PC-3 (cell line): ENCODE measurements at regions not wholly inside any gene's neighbourhood (a gene's known extent, or its start where the extent isn't known, plus 50 kb on each side); places are given as distances from the start of the nearest gene placed in this dataset.

ENCODE experiments used
- ATAC-seq: fragments of 200-7000 bp; cut with Tn5 transposase; 2 replicates; pipeline ENCODE4 v1.9.1; 2020; ENCODE audit warnings: mild to moderate bottlenecking, moderate library complexity
- BruUV-seq: library from RNA; stranded (reverse); fragments of 400-500 nt; replicated peaks from 2 replicates; lab custom pipeline; 2021; lab: Mats Ljungman, UMichigan
- CTCF ChIA-PET: fragments of 300-600 bp; sonication (Branson Sonifier 250); formaldehyde crosslinking; loops from one replicate; lab custom pipeline; 2022; ENCODE audit warnings: antibody characterized with exemption; lab: Charles Lee
- POLR2A ChIA-PET: fragments of 300-600 bp; sonication (Branson Sonifier 250); formaldehyde crosslinking; loops from one replicate; lab custom pipeline; 2022; ENCODE audit warnings: antibody characterized with exemption; ENCODE audit not compliant: unreplicated experiment; lab: Charles Lee
- DNase-seq: peaks from one replicate; pipeline ENCODE4 v3.0.0-alpha.2; 2015
- H2AFZ ChIP-seq: fragments of 300-600 bp; sonication (generic); 2 replicates; pipeline ENCODE4 v1.6.0; 2016; ENCODE audit warnings: antibody characterized with exemption, low read length
- H3F3A ChIP-seq: fragments of 300-600 bp; sonication (generic); one replicate; pipeline ENCODE4 v1.6.0; 2017; ENCODE audit warnings: antibody characterized with exemption, low read length, control low read depth, mild to moderate bottlenecking; ENCODE audit not compliant: unreplicated experiment
- H3K27ac ChIP-seq: fragments of 300-600 bp; sonication (generic); 2 replicates; pipeline ENCODE4 v1.5.1; 2016; ENCODE audit warnings: mild to moderate bottlenecking, low read length
- H3K27me3 ChIP-seq: fragments of 300-600 bp; sonication (generic); 2 replicates; pipeline ENCODE4 v1.6.1; 2016; ENCODE audit warnings: low read length, mixed read lengths
- H3K36me3 ChIP-seq: fragments of 300-600 bp; sonication (generic); 2 replicates; pipeline ENCODE4 v1.6.1; 2016; ENCODE audit warnings: low read depth, mixed run types, low read length, mixed read lengths
- H3K4me1 ChIP-seq: fragments of 300-600 bp; sonication (generic); 2 replicates; pipeline ENCODE4 v1.5.1; 2016; ENCODE audit warnings: low read length; ENCODE audit not compliant: insufficient read depth
- H3K4me2 ChIP-seq: fragments of 300-600 bp; sonication (generic); 2 replicates; pipeline ENCODE4 v1.6.0; 2016; ENCODE audit warnings: low read length
- H3K4me3 ChIP-seq: fragments of 300-600 bp; sonication (generic); 2 replicates; pipeline ENCODE4 v1.5.1; 2016; ENCODE audit warnings: mild to moderate bottlenecking, low read length, mixed read lengths
- H3K79me2 ChIP-seq: fragments of 300-600 bp; sonication (generic); 2 replicates; pipeline ENCODE4 v1.6.1; 2017; ENCODE audit warnings: low read length, mixed read lengths
- H3K9ac ChIP-seq: fragments of 300-600 bp; sonication (generic); 2 replicates; pipeline ENCODE4 v1.6.0; 2016; ENCODE audit warnings: mild to moderate bottlenecking, low read length
- H3K9me2 ChIP-seq: fragments of 300-600 bp; sonication (generic); replicated peaks from 2 replicates; pipeline ENCODE4 v1.6.1; 2016; ENCODE audit warnings: mixed run types, low read length, mixed read lengths
- H3K9me3 ChIP-seq: fragments of 300-600 bp; sonication (generic); 2 replicates; pipeline ENCODE4 v1.6.1; 2016; ENCODE audit warnings: low read length, mixed read lengths
- H4K20me1 ChIP-seq: fragments of 300-600 bp; sonication (generic); 2 replicates; pipeline ENCODE4 v1.6.1; 2016; ENCODE audit warnings: low read length, mixed read lengths
- EZH2 ChIP-seq: fragments of 300-600 bp; sonication (generic); IDR thresholded peaks from one replicate; pipeline ENCODE4 v1.6.1; 2017; ENCODE audit warnings: antibody characterized with exemption, mild to moderate bottlenecking, low read length; ENCODE audit not compliant: unreplicated experiment
- EZH2phosphoT487 ChIP-seq: fragments of 300-600 bp; sonication (generic); IDR thresholded peaks from 2 replicates; pipeline ENCODE4 v1.6.1; 2018; ENCODE audit warnings: mild to moderate bottlenecking, antibody characterized with exemption, low read length, borderline replicate concordance
- intact Hi-C: fragments of 100-400 bp; cut with micrococcal nuclease; formaldehyde crosslinking; loops from 2 replicates; pipeline ENCODE4 v1.9.0; 2023
- TF ChIP-seq, protein P1 (sequence below): fragments of 300-600 bp; sonication (generic); conservative IDR thresholded peaks from 2 replicates; pipeline ENCODE4 v1.5.1; 2017; ENCODE audit warnings: antibody characterized with exemption, low read depth, mild to moderate bottlenecking, low read length

- H3K9me3 ChIP-seq = no peaks in the 10 kb centered on the region
- ChIA-PET CTCF (no interaction called here), POLR2A (no interaction called here)
- H3K4me2 ChIP-seq = no peak overlapping the region
- DNase-seq = no peak
- H3K79me2 ChIP-seq = no peaks in the 10 kb centered on the region
- no peaks in the 10 kb centered on the region for H3K4me1 ChIP-seq
- no peak for ATAC-seq
- BruUV-seq = no TSS peak
- H4K20me1 ChIP-seq = no peaks in the 10 kb centered on the region
- H3K27me3 ChIP-seq = peaks cover 79% of the 10 kb centered on the region
- no peaks in the 10 kb centered on the region for H3K9me2 ChIP-seq
- H3K9ac ChIP-seq = no peak overlapping the region
- intact Hi-C loops = no loop called here
- no peak overlapping the region for H3K27ac ChIP-seq
- no peak overlapping the region for H3K4me3 ChIP-seq
- no peak for TF ChIP-seq EZH2phosphoT487
- TF ChIP-seq EZH2 = no peak
- TF ChIP-seq, protein P1, sequence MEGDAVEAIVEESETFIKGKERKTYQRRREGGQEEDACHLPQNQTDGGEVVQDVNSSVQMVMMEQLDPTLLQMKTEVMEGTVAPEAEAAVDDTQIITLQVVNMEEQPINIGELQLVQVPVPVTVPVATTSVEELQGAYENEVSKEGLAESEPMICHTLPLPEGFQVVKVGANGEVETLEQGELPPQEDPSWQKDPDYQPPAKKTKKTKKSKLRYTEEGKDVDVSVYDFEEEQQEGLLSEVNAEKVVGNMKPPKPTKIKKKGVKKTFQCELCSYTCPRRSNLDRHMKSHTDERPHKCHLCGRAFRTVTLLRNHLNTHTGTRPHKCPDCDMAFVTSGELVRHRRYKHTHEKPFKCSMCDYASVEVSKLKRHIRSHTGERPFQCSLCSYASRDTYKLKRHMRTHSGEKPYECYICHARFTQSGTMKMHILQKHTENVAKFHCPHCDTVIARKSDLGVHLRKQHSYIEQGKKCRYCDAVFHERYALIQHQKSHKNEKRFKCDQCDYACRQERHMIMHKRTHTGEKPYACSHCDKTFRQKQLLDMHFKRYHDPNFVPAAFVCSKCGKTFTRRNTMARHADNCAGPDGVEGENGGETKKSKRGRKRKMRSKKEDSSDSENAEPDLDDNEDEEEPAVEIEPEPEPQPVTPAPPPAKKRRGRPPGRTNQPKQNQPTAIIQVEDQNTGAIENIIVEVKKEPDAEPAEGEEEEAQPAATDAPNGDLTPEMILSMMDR = no peak
- no peaks in the 10 kb centered on the region for H3F3A ChIP-seq
- no peaks in the 10 kb centered on the region for H3K36me3 ChIP-seq
- H2AFZ ChIP-seq = no peak overlapping the region
Observed at GRCh38 chr15:29558261-29558660, 264.0 kb downstream of the TJP1 start.

DNA sequence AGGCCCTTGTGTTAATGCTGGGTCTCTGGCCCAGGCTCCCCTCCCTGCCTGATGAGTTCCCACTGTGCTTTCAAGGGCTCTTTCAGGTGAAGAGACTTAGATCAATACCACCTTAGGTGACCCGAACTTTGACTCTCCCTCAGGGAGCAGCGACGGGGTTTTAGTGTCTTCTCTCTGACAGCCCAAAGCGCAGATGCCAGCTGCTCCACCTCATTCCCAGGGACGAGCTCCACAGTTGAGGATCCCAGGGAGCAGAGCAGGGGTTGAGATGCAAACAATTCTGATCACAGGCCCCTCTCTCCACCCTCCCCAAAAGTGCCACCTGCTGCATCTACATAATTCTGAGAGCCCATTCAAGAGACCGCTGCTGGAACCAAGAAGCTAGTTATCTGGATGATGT, 265.1 kb downstream of the TJP1 start:
- no peak overlapping the region for H3K4me3 ChIP-seq
- ChIA-PET POLR2A (no interaction called here), CTCF (no interaction called here)
- no peak overlapping the region for H3K27ac ChIP-seq
- no peaks in the 10 kb centered on the region for H3K9me2 ChIP-seq
- no peaks in the 10 kb centered on the region for H3K79me2 ChIP-seq
- TF ChIP-seq, protein P1 = no peak
- TF ChIP-seq EZH2phosphoT487 = no peak
- TF ChIP-seq EZH2 = no peak
- ATAC-seq (no peak), DNase-seq (no peak)
- intact Hi-C loops = no loop called here
- H3K9ac ChIP-seq = no peak overlapping the region
- no peaks in the 10 kb centered on the region for H4K20me1 ChIP-seq
- H3K4me2 ChIP-seq = no peak overlapping the region
- H3K9me3 ChIP-seq = no peaks in the 10 kb centered on the region
- peaks cover 78% of the 10 kb centered on the region for H3K27me3 ChIP-seq
- no peaks in the 10 kb centered on the region for H3K36me3 ChIP-seq
- BruUV-seq = no TSS peak
- no peak overlapping the region for H2AFZ ChIP-seq
- H3K4me1 ChIP-seq = no peaks in the 10 kb centered on the region
- no peaks in the 10 kb centered on the region for H3F3A ChIP-seq

DNA sequence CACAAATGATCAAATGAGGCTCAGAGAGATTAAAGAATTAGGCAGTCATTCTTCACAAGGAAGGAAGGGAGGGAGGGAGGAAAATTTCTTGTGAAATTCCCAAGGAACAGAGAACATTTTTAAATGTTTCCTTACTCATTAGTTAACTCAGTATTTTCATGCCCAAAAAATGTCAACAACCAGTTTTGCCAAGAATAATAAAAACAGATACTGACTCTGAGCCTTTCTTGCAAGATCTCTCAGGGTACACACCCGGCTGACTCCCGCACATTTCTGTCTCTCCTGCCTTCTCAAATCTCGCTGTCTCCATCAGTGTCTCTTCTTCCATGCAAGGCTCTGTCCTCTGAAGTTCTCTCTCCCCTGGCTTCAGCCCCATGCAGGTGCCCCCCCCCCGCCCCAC, 265.9 kb downstream of the TJP1 start:
- H3K27me3 ChIP-seq = peaks cover 80% of the 10 kb centered on the region
- H3K4me2 ChIP-seq = no peak overlapping the region
- TF ChIP-seq EZH2 = no peak
- TF ChIP-seq EZH2phosphoT487 = no peak
- TF ChIP-seq, protein P1 = no peak
- ATAC-seq (no peak), DNase-seq (no peak)
- no peaks in the 10 kb centered on the region for H3K9me3 ChIP-seq
- no peaks in the 10 kb centered on the region for H3K4me1 ChIP-seq
- no peak overlapping the region for H3K4me3 ChIP-seq
- no peak overlapping the region for H3K9ac ChIP-seq
- BruUV-seq = no TSS peak
- no peak overlapping the region for H3K27ac ChIP-seq
- intact Hi-C loops = no loop called here
- no peak overlapping the region for H2AFZ ChIP-seq
- H4K20me1 ChIP-seq = no peaks in the 10 kb centered on the region
- H3K9me2 ChIP-seq = no peaks in the 10 kb centered on the region
- POLR2A ChIA-PET = no interaction called here
- CTCF ChIA-PET = no interaction called here
- no peaks in the 10 kb centered on the region for H3F3A ChIP-seq
- no peaks in the 10 kb centered on the region for H3K79me2 ChIP-seq
- no peaks in the 10 kb centered on the region for H3K36me3 ChIP-seq
